Tibial nerve (tissue), 4 donors: ENCODE measurements at regions not wholly inside any gene's neighbourhood (a gene's known extent, or its start where the extent isn't known, plus 50 kb on each side); places are given as distances from the start of the nearest gene placed in this dataset. TPM values are rescaled to one million over a fixed set of nuclear protein-coding genes. Genes with fewer than 3 reads are reported as not detected.

Experiments
- DNase-seq, 2 donors: peaks; one replicate each; pipeline ENCODE4 v3.0.0-alpha.2; 2019; ENCODE audit warnings: low spot score in 2 of 2
- H3K27ac ChIP-seq, 4 donors: fragments of 200-600 bp; sonication (generic) in 3 of 4; one replicate each; pipeline ENCODE4 v1.5.1; 2017 to 2019; ENCODE audit warnings: mild to moderate bottlenecking in 1 of 4
- H3K27me3 ChIP-seq, 2 donors: fragments of 200-600 bp; sonication (generic) in 1 of 2; one replicate each; pipeline versions ENCODE4 v1.5.1 to v1.6.0; 2017 to 2019
- H3K36me3 ChIP-seq, 3 donors: fragments of 200-600 bp; sonication (generic); one replicate each; pipeline ENCODE4 v1.5.1; 2018 to 2019
- H3K4me1 ChIP-seq, 4 donors: fragments of 200-600 bp; sonication (generic) in 3 of 4; one replicate each; pipeline ENCODE4 v1.5.1; 2017 to 2019
- H3K4me3 ChIP-seq, 4 donors: fragments of 200-600 bp; sonication (generic) in 3 of 4; one replicate each; pipeline ENCODE4 v1.5.1; 2017 to 2019; ENCODE audit warnings: mild to moderate bottlenecking in 1 of 4, moderate library complexity in 1 of 4
- H3K9me3 ChIP-seq, 4 donors: fragments of 200-600 bp; sonication (generic) in 3 of 4; one replicate each; pipeline ENCODE4 v1.5.1; 2017 to 2019
- CTCF ChIP-seq, 5 experiments: fragments of 200-600 bp in 3 of 5; fragments of 450-650 bp in 2 of 5; sonication (generic) in 3 of 5; IDR thresholded peaks; one replicate each; pipeline ENCODE4 v1.5.1; 2016 to 2019; ENCODE audit warnings: antibody characterized with exemption in 5 of 5, mild to moderate bottlenecking in 3 of 5, moderate library complexity in 2 of 5
- EP300 ChIP-seq, 2 donors: sonication (generic); formaldehyde crosslinking; IDR thresholded peaks; one replicate each; pipeline ENCODE4 v1.6.1; 2017; ENCODE audit warnings: antibody characterized with exemption in 2 of 2, mild to moderate bottlenecking in 1 of 2
- POLR2A ChIP-seq, 2 donors: fragments of 450-650 bp; IDR thresholded peaks; one replicate each; pipeline ENCODE4 v1.6.1; 2017; ENCODE audit warnings: antibody characterized with exemption in 2 of 2, mild to moderate bottlenecking in 2 of 2, moderate library complexity in 2 of 2
- WGBS, 2 donors: methylation state at CpG; one replicate each; pipeline ENCODE4 v1.1.5; 2018; 5-methylcytosine and 5-hydroxymethylcytosine counted together
- small RNA-seq: library from RNA; depleted of rRNA; stranded (forward); fragments of <200 nt; gene quantifications from one replicate; pipeline ENCODE3, GENCODE V24; 2016

- TF ChIP-seq CTCF (IDR thresholded peaks at IDR 0.05) (peak; percentile 51 to 69 (median 60)), EP300 (IDR thresholded peaks at IDR 0.05) (no peak), POLR2A (IDR thresholded peaks at IDR 0.05) (no peak)
- no peak overlapping the region for H3K27ac ChIP-seq
- H3K36me3 ChIP-seq = no peaks in the 10 kb centered on the region
- H3K27me3 ChIP-seq = no peaks in the 10 kb centered on the region
- peaks cover 0 to 9% (median 0%) of the 10 kb centered on the region in 4 donors for H3K4me1 ChIP-seq
- DNase-seq = peak; percentile 22 to 36
- WGBS, 2 donors = 15 to 17% methylated on average over 22 to 23 of the region's 23 CpGs
- peaks cover 0 to 12% (median 0%) of the 10 kb centered on the region in 4 donors for H3K9me3 ChIP-seq
- peak overlapping the region in 3 of 4 donors; percentile 30 to 35 (median 33) for H3K4me3 ChIP-seq
Measured at GRCh38 chr15:25933456-25934158, 70.5 kb upstream of the ATP10A start.

- H3K27me3 ChIP-seq = no peaks in the 10 kb centered on the region
- no peak overlapping the region for H3K4me3 ChIP-seq
- no peak for DNase-seq
- H3K9me3 ChIP-seq = peaks cover 0 to 12% (median 0%) of the 10 kb centered on the region in 4 donors
- no peak overlapping the region for H3K27ac ChIP-seq
- peaks cover 0 to 9% (median 0%) of the 10 kb centered on the region in 4 donors for H3K4me1 ChIP-seq
- 81 to 83% methylated on average over 8 of the region's 8 CpGs for WGBS, 2 donors
- H3K36me3 ChIP-seq = no peaks in the 10 kb centered on the region
- TF ChIP-seq POLR2A (IDR thresholded peaks at IDR 0.05) (no peak), EP300 (IDR thresholded peaks at IDR 0.05) (no peak), CTCF (IDR thresholded peaks at IDR 0.05) (no peak)
Measured at GRCh38 chr15:25932696-25933095, 69.6 kb upstream of the ATP10A start.

GRCh38 chr15:25931851-25932250, 68.7 kb upstream of the ATP10A start:
- DNase-seq = no peak
- no peaks in the 10 kb centered on the region for H3K36me3 ChIP-seq
- H3K27me3 ChIP-seq = no peaks in the 10 kb centered on the region
- H3K27ac ChIP-seq = no peak overlapping the region
- H3K9me3 ChIP-seq = peaks cover 0 to 12% (median 0%) of the 10 kb centered on the region in 4 donors
- H3K4me3 ChIP-seq = no peak overlapping the region
- 52 to 62% methylated on average over 1 of the region's 1 CpG for WGBS, 2 donors
- H3K4me1 ChIP-seq = peaks cover 0 to 9% (median 0%) of the 10 kb centered on the region in 4 donors
- TF ChIP-seq POLR2A (IDR thresholded peaks at IDR 0.05) (no peak), EP300 (IDR thresholded peaks at IDR 0.05) (no peak), CTCF (IDR thresholded peaks at IDR 0.05) (no peak)

- Histone ChIP-seq H3K9me3 (peaks cover 0 to 12% (median 0%) of the 10 kb centered on the region in 4 donors), H3K4me3 (no peak overlapping the region), H3K4me1 (peaks cover 0 to 9% (median 0%) of the 10 kb centered on the region in 4 donors), H3K27me3 (no peaks in the 10 kb centered on the region), H3K36me3 (no peaks in the 10 kb centered on the region), H3K27ac (no peak overlapping the region)
- WGBS, 2 donors = 89 to 95% methylated on average over 2 of the region's 2 CpGs
- DNase-seq = no peak
- no peak for TF ChIP-seq EP300 (IDR thresholded peaks at IDR 0.05)
- TF ChIP-seq CTCF (IDR thresholded peaks at IDR 0.05) = no peak
- TF ChIP-seq POLR2A (IDR thresholded peaks at IDR 0.05) = no peak
Measured at GRCh38 chr15:25930931-25931330, 67.8 kb upstream of the ATP10A start.

Small RNAs in the stretch of these regions (small RNA-seq; reads per million reads assigned to genes)
- gene RF00554 = not detected
